HG03103 (cell line): ENCODE measurements at regions not wholly inside any gene's neighbourhood (a gene's known extent, or its start where the extent isn't known, plus 50 kb on each side); places are given as distances from the start of the nearest gene placed in this dataset.

Experiments
- ATAC-seq: cut with Tn5 transposase; IDR thresholded peaks from one replicate; pipeline ENCODE4 v1.9.1; 2021; ENCODE audit warnings: low read depth; ENCODE audit not compliant: unreplicated experiment

- no peak for ATAC-seq
Measured at GRCh38 chr4:62222121-62222520, 1022.0 kb downstream of the ADGRL3 start.

DNA sequence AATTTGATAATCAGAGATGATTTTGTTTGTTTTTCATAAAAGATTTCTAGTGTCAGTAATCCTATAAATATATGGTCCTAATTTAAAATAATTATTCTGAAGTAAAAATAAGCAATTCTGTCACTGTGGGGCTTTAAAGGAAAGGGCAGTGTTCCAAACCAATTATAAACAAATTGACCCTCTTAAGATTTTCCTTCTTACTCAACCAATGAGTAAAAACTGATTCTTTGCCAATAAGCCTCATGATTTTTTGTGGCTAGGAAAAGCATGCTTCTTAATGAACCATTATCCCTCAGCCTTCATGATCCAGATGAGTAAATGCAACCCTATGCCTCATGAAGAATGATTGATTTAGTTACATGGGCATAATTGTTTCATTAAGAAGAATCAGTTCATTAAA, 1010.4 kb downstream of the ADGRL3 start:
- no peak for ATAC-seq

- no peak for ATAC-seq
Measured at GRCh38 chr4:62209757-62210485, 1009.8 kb downstream of the ADGRL3 start.

DNA sequence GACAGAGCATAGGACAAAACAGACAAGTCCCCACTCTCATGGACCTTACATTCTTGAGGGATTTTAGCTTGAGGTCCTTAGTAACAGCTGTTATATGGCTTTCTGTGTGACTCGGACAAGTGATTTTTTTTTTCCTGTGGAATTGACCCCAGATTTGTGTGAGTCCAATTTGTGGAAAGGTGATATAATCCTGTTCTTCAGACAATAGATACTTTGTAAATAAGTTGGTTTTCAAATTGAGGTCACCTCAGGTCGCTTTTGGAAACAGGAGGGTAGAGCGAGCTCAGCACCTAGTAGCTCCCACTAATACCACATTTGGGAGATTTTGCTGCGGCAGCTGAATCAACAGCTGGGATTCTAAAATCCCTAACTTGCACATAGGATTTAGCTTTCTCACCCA, 1008.8 kb downstream of the ADGRL3 start:
- ATAC-seq, result no peak

DNA sequence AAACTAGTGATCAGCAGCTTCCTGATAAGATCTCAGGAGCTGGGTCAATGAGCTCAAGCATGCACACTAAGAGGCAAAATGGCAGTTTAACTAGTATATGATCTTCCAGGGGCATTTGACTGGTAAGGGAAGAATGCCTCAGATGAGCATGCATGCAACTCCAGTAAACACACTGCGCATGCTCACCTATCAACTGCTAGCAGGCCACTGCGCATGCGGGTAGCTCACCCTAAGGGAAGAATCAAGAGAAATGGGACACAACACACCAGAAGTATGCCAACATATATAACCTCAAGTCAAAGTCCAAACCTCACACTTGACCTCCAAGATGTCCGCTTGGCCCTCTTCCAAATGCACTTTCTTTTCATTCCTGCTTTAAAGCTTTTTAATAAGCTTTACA, 1004.0 kb downstream of the ADGRL3 start:
- ATAC-seq, result no peak

DNA sequence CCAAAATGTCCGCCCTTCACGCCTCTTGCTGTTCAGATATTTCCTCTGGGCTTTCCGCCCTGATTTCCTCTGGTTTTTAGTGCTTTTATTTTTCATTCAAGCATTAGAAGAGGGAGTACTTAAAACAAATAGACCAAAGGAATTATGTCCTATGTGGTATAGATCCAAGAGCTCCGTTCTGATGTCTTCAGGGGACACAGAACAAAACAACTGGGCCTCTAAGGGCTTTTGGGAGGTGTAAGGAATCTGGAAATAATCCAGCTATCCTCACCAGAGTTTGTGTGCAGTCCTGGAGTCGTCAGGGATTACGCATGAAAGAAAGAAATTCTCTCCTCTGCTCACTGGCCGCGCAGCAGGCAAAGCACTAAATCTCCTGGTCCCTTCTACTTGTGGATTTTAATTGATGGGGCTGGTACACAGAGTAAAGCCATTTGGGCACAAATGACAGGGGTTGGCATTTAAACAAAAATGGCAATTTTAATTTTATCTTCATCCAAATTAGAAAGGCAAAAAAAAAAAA, 999.2 kb downstream of the ADGRL3 start:
- no peak for ATAC-seq

- ATAC-seq, result no peak
Measured at GRCh38 chr4:62196338-62196737, 996.2 kb downstream of the ADGRL3 start.

DNA sequence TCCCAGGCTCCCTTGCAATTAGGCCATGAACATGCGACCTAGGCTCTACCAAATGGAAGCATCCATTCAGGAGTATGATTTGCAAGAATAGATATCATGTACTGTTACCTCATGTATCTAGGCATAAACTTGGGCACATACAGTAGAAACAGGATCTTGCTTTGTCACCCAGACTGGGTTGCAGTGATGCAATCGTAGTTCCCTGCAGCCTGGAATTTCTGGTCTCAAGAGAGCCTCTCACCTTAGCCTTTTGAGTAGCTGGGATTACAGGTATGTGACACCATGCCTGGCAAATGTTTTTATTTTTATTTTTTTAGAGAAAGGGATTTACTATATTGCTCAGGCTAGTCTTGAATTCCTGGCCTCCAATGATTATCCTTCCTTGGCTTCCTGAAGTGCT, 994.2 kb downstream of the ADGRL3 start:
- no peak for ATAC-seq

DNA sequence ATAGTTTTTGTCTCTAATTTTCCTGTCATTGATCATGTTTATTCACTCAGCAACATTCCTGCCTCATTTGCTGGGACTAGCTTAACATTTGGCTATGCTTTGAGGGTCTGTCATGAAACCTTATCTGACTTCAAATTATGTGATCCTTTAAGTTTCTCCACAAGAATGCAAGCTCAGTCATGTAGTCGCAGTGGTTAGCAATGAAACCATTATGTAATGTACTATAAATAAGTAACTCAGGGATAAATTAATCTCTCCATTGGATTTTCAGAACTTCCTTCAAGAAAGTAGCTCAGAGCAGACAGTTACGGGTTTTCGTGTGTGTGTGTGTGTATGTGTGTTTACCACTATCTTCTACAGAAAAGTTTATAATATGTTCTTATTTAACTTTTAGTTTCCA, 993.6 kb downstream of the ADGRL3 start:
- no peak for ATAC-seq

- ATAC-seq, result no peak
Measured at GRCh38 chr4:62191451-62192240, 991.5 kb downstream of the ADGRL3 start.

DNA sequence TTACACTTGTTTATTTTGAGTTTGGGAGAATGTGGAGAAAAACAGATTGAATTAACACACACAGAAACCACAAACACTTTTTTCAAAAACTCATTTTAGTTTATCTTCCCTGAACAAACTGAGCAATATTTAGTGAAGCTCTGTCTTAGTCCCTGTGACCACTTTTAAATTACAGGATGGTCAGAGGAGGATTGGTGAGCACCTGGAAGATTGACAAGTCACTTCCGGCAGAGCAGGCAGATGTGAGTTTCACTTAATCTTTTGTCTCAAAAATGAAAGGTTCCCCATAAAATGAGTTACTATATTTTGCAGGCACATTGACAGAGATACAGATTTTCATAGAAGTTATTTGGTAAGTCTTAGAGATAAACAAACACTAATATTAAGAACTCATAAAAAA, 970.1 kb downstream of the ADGRL3 start:
- ATAC-seq, result no peak

DNA sequence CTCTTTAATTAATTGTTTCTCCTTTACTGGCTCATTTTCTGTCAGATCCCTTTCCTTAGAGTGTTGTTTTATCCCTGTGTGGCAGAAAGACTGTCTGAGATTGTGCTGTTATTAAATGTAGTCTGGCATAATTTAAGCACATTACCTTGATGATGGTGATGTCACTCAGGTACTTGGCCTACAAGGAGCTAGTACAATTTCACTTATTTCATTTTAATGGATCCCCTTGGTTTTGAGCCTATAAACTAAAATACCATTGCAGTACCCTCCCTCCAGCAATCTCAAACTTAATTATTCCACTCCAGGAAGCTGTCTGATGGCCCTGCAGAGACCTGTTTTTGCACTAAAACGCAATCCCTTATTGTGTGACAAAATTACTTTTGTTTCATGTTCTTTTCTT, 968.6 kb downstream of the ADGRL3 start:
- ATAC-seq, result no peak

- ATAC-seq, result no peak
Measured at GRCh38 chr4:62162606-62163005, 962.5 kb downstream of the ADGRL3 start.

GRCh38 chr4:62161446-62161845, 961.3 kb downstream of the ADGRL3 start:
- no peak for ATAC-seq

DNA sequence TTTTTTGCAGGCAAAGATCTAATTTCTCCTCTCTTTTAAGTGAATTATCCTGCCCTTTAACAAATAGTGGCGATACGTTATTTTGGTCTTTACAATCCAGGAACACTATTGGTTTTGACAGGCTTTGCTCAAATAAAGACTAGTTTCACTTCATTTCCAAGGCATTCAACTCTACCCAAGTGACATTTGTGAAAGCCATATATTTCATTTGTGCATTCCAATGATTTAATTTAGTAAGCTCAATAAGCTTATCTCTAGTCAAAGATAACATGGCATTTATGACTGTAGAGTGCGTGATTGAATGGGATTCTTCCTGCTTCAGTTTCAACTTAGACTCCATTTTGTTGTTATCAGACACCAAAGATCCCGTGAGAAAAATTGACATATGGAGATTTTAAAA, 959.8 kb downstream of the ADGRL3 start:
- no peak for ATAC-seq

DNA sequence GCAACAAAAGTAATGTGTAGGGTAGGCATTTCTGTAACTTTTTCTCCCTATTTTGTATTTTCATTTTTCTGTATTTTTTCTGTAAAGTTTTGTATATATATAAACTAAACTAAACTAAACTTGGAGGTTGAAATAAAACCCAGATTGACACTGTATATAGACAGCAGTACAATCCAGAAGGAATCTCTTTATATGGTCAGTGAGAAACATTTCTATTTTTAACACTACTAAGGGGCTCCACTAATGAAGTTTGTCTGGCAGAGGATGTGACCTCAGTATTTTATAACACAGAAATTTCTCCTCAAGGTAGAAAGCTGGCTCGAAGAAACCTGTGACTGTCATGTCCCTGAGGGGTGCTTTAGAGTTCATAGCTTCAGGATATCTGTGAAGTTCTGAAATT, 959.2 kb downstream of the ADGRL3 start:
- ATAC-seq, result no peak

DNA sequence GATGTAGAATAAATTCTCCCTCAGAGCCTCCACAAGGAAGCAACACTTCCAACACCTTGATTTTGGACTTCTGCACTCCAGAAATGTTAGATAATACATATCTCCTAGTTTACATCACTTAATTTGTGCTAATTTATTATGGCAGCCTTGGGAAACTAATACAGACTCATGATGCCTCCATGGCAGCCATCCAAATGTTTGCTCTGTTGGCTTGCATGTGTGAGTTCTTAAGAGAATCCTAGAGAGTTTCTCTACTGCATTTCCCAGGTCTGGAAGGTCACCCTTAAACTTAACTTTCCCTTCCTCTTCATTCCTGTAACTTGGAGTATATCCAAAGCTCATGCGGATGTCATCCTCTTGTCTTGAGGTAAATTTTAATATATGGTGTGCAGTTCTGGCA, 956.1 kb downstream of the ADGRL3 start:
- no peak for ATAC-seq

GRCh38 chr4:62145276-62145675, 945.1 kb downstream of the ADGRL3 start:
- no peak for ATAC-seq

DNA sequence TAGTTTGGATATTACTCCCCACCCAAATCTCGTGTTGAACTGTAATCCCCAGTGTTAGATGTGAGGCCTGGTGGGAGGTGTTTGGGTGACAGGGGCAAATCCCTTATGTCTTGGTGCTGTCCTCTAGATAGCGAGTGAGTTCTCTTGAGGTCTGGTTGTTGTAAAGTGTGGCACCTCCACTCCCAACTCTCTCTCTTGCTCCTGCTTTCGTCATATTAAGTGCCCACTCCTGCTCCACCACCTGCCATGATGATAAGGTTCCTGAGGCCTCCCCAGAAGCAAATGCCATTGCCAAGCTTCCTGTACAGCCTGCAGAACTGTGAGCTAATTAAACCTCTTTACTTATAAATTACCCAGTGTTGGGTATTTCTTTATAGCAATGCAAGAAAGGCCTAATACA, 944.3 kb downstream of the ADGRL3 start:
- ATAC-seq, result no peak

DNA sequence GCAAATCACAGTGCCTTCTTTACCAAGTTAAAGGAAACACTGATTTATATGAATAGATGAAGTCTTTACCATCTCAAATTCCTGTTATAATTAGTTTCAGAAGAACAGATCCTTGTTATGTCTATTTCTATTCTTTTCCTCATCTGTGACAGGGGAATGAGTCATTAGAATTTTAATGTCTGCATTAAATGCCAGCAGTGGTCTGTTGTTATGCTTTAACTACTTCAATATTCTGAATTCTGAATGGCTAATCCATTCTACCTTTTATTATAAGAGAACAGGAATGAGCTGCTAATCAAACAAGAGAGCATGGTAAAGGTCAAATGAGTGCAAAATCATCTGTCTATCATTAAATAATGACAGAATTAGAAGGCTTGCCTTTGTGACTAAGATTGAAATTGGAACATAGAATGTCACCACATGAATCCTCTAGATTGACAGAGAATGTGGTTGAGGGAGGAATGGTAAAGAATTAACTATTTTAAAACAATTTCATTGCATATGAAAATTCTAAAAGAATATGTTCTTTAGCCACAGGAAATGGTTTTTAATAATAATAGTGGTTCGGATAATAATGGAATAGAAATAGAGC, 935.5 kb downstream of the ADGRL3 start:
- no peak for ATAC-seq

DNA sequence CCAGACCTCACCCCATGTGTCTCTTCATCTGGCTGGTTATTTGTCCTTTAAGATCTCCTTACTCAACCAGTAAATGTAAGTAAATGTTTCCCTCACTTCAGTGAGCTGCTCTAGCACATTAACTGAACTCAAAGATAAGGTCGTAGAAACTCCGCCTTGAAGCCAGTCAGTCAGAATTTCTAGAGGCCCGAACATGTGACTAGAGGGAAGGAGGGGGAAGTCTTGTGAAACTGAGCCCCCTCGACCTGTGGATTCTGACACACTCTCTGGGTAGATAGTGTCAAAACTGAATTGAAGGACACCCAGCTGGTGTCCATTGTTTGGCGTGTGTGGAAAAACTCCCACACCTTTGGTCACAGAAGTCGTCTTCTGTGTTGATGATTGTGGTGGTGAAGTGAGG, 933.9 kb downstream of the ADGRL3 start:
- ATAC-seq, result no peak
